ENCODE measurements at regions not wholly inside any gene's neighbourhood (a gene's known extent, or its start where the extent isn't known, plus 50 kb on each side); places are given as distances from the start of the nearest gene placed in this dataset.
"Not testable (repeated sequence)": the region's sequence is repeated elsewhere in the genome, so short reads cannot be mapped to it uniquely, and the experiment has no call there.

DNA sequence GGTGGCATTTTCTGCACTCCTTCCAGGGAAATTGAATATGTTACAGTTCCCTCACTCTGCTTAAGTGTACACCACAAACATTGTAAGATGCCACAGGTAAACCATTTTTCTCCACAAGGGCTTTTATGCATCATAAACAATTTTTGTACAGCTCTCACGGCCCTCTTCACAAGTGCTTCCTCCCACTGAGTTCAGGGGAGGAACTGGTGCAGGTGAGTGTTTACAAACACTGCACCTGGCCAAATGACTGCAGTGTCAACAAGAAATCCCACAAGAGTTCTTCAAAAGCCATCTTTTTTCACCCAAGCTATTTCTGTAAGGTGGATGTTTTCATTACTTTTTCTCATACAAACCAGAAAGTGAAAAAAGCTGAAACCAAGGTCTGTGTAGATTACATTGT is 973.2 kb downstream of the AACS start:
- DNase-seq: no peak

DNA sequence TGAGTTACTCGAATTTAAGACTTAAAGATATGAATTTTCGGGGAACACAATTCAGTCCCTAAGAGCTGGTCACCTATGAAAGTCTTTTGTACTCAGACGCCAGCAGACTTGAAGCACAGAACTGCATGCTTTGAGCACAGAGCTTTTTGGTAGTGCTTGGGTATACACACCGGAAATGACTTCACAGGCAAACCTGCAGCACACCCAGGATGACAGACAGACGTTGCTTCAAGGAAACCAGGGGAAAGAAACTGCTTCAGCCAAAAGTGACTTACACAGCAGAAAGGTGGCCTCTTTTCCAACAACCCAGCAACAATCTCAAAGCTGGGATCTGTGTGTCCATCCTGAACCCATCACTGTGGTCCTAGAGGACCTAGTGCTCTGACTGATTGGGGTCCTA is 975.1 kb downstream of the AACS start:
- DNase-seq: no peak

DNA sequence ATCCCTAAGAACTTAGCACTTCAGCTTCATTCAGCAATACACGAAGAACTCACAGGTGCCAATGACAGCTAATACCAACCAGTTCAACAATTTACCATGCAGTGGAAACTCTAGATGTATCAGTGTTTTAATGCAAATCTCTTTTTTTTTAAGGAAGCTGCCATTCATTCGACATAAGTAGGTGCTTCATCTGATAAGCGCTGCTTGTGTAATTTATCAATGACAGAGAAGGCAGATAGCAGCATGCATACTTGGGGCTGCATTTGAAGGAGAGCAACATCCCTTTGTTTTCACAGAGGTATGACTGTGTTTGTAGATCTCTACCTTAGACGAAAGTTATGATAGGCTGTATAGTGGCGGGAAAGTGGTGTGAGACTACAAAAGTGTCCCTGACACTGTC is 977.1 kb downstream of the AACS start:
- DNase-seq: no peak

DNA sequence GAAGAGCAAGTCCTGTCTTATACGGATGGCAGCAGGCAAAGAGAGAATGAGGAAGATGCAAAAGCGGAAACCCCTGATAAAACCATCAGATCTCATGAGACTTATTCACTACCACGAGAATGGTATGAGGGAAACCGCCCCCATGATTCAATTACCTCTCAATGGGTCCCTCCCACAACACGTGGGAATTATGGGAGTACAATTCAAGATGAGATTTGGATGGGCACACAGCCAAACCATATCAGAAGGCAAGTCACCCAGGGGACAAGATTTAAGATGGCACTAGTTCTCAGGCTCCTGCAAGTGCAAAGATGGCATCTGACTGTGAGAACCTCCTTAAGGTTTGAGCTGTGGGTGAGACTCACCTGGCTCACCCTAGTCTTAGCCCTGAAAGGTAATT is 984.3 kb downstream of the AACS start:
- DNase-seq: not testable (repeated sequence)

DNA sequence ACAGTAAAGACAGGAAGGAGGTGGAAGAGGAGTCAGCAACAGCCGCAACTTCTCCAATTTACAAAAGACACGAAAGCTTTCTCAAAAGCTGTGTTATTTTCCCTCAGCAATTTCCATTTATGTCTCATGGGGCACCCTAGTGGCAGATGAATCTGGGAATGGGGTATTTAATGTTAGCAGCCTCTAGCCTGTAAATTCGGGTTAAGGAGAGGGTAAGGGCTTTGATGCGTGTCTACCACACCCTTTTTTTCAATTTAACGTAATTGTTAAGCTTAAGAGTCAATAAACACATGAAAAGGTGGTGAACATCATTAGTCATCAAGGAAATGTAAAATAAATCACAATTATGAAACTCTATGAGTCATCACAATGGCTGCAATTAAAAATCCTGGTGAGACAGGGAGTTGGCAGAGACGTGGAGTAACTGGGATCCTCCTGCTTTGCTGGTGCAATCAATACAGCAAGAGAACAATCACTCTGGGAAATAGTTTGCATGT is 986.4 kb downstream of the AACS start:
- no peak for DNase-seq

DNA sequence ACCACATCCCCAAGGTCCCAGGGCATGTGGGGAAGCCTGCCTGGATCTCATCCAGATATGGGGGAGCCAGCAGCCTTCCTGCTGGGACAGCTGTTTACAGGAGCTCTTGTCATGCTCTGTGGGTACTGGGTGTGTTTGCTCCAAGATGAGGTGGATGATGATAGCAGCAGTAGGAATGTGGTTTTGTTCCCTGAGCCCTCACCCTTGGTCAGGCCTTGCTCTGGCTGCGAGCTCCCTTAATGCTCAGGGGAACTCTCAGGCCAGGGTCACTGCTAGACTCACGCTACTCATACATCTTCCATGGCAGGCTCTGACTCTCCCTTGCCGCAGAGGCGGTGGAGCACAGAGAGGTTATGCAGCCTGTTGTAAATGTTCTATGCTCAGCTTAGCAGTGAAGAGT is 990.3 kb downstream of the AACS start:
- no peak for DNase-seq

DNA sequence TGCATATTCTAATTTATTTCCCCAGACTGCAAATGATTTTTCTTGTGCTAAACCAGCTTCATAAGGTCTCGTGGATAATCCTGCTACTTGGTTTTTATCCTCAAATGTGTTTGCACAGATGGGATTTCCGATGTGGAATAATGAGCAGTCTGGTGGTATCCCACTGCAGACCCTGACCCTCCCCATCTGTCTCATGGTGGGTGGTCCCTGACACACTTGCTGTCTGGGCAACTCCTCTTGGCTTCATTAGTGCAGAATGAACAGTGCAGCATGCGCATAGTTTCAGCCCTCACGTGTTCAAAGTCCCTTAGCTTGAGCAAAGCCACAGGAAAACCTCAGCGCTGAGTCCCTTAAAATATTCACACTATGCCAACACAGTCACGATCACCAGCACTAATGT is 996.5 kb downstream of the AACS start:
- DNase-seq: no peak

DNA sequence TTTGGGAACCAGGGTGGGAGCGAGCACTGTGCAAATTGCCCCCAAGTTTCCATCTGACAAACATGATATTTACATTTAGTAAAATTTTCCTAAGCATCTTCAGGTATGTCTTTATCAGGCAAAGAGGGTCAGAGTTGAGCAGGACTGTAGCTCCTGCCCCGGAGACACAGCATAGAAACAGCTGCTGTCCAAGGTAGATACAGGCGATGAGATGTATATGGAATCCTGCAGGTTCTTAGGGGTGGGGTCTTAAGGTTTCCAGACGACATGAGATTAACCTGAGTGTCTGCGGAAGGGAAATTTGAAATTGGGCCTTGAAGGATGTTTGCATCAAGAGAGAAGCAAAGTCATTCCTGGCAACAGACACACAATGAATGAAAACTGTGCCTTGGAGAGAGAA is 998.8 kb downstream of the AACS start:
- no peak for DNase-seq

DNA sequence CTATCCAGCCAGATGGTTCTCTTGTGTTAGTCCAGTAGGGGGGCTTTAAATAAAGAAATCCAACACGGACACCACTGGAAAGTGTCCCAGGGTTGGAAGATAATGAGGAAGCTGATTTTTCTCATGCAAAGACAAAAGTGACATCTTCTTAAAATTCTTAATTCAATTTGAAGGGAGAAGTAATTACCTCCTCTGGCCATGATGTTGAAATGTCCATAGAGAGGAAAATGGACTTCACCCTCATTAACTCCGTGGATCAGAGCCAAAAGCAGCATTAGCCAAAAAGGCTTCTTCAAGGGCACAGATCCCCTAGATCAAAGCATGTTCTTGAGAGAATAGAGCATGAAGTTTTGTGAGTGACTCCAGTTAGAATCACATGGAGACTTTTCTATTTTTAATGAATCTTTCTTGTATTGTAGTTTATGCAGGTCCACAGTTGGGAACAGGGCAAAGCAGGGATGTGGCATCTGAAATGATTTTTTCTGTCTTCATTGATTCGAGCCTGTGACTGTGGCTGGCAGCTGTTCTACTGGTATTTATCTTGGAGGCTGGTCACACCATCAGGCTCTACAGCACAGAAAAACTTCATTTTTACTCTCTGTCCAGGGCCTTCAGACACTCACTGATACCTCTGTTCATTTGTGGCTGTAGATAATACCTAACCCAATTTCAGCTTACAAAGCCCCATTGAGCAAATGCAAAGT is 1002.5 kb downstream of the AACS start:
- DNase-seq: no peak

DNA sequence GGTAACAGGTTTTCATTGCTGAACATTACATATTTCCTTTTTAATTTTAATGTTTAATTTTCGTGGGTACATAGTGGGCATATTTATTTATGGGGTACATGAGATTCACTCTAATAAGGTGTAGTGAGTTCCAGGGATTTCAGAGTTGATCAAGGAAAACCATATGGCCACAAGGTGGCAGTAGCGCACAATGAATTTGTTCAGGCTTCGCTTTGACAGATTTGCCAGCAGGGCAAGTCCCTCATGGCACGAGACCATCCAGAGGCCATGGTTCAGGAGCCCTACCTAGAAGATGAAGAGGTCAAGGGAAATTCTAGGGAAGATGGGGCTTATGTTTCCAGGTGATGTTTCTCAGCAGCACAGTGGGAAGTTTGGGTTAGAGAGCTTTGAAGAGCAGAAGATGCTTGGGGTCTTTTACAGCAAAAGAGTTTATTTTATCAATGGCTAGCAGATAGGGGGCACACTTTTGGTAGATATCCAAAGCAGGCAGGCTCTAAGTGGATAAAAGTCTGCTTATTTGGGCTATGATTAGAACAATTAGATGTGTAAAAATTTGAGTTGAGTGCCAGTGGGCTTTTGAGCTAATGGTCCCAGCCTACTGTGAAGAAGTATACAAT is 1004.4 kb downstream of the AACS start:
- DNase-seq: no peak

DNA sequence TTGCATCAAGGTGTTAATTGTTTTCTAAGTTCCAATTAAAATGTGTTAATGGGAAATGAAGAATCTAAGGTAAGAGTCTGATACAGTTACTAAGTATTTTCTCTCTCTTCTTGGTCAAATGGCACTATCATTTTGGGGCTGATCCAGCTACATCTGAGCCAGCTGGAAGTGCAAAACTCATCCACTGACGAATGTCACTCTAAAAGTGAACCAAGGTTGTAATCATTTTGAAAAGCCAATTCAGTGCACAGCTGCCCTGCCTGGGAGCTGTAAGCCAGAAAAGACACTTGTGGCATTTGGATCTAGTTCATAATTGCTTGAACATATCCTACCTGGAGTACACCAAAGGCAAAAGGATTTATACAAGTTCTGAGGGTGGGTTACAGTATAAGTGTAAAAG is 1011.3 kb downstream of the AACS start:
- DNase-seq: no peak

DNA sequence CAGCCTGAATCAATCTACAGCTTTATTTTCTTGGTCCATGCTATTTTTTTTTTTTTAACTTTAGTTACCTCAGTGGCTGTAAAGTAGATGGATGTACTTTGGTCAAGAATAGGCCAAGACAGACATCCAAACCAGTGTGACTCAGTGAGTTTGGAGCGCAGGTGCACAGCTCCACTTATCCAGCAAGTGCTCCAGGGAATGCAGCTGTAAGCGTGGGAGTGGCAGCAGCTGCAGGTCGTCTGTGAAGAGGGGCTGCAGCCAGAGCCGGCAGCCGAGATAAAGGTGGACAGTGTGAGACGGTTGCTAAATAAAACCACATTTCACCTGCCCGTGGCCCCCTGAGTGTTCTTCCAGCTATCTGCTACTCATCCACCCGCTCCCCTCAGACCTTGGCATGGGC is 1018.7 kb downstream of the AACS start:
- no peak for DNase-seq

DNA sequence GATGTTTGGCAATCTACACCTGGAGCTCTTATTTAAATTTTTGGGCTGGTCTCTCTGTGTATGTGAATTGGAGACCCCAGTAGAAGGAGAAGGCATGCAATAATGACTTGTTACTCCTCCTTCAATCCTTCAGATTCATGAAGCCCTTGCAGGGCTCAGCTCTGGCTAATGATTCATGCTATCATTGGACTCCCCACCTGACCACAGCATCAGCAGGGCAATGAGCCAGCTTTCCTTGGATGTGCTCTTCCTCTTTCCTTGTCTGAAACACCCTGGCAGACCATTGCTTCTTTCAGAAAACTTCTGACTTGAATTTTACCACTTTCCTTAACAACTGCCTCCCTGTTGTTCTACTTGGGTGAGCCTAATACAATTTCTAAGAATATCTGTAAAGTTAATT is 1019.2 kb downstream of the AACS start:
- DNase-seq: no peak

DNA sequence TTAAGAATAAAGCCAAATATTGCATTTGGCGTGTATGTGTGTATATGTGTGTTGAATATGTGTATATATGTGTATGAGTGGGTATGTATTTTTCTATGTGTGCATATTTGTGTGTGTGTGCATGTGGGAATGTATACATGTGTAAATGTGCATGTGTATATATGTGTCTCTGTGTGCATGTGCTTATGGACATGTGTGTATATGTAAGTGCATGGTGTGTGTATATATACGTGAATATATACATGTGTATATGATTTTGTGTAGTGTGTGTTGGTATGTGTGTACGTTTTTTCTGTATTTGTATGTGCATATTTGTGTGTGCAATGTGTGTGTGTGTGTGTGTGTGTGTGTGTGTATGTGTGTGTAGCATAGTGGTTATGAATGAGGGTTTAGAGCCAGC is 1021.0 kb downstream of the AACS start:
- DNase-seq: no peak

DNA sequence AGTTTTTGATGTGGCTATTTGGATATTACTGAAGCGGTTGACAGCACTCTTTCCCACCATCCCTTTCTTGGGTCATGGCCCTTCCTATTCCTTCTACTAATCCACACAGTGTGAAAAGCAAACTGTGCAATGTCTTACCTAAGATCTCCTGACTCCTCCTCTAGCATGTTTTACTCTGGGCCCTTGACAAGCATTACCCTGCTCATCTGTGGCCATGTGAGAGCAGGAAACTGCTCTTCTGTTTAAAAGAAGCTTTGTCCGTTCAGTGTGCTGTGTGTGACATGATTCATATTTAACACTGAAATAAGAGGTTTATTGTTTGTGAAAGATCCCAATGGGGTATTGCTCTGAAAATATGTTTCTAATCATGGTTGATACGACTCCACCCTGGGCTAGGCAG is 1022.5 kb downstream of the AACS start:
- no peak for DNase-seq

DNA sequence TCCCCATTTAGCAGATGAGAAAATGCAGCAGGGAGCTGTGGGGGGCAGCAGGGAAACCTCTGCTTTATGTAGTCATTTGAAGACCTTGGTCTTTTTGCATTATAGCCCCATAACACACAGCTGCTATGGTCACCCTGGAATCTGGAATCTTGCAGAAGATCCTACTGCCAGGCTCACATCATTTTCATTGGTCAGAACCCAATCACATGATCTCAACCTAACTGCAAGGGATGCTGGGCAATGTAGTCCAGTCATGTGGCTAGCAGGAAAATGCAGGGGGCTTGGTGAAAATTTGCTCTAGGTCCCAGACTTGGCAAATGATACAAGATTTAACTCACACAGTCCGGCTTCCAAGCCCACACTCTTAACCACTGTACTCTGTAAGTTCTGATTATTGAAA is 1028.7 kb downstream of the AACS start:
- no peak for DNase-seq

DNA sequence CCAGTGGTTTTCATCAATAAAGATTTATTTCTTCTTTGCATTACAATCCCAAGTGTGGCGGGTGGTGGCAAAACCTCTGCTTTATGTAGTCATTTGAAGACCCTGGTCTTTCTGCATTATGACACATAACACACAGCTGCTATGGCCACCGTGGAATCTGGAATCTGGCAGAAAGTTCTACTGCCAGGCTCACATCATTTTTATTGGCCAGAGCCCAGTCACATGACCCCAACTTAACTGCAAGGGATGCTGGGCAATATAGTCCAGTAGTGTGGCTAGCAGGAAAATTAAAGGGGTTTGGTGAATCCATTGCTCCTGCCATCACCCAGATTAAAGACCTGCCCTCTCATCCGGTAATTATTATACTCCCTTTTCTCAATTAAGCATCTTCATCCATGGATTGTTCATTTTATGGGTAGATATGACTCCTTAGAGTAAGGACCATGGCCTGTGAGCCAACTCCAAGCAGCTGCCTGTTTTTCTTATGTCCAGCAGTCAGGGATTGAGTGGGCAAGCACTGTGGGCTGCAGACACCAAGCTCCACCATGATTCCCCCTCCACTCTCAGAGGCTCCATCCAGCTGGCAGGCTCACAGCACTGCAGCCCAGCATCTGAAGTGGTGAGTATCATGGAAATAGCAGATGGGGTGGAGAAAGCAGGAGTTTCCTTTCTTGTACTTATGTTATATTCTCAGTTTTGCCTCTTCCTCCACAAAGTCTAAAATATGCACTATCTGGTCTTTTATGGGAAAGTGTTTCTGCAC is 1030.7 kb downstream of the AACS start:
- DNase-seq: no peak

DNA sequence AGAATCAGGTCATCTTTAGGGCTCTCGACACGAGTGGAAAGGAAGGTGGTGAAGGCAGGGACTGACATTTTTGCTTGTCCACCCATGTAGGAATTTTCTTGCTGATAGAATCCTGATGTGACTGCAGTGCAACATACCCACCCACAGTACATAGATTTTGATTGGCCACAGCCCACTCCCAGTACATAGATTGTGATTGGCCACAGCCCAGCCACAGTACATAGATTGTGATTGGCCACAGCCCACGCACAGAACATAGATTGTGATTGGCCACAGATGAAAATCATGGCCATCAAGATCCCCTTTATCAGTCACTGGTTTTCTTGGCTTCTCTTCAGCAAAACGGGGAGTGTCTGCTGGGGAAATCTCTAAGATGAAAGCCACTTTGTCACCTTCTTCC is 1041.5 kb downstream of the AACS start:
- DNase-seq: no peak

DNA sequence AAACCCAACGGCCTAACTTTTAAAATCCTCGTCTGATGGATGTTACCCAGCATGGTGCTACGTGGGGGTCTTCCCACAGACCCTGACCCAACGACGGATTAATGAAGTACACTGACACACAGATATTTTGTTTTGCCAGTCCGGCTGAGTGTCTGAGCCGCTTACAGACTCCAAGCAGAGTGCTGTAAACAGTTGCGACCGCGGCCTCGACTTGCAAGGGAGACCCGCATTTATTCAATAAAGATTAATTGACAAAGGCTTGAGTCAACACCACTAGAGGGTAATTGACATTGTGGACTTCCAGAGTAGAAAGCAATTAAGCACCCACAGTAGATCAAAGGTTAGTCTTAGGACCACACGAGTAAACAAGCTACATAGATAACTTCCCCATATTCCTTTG is 1042.4 kb downstream of the AACS start:
- no peak for DNase-seq

DNA sequence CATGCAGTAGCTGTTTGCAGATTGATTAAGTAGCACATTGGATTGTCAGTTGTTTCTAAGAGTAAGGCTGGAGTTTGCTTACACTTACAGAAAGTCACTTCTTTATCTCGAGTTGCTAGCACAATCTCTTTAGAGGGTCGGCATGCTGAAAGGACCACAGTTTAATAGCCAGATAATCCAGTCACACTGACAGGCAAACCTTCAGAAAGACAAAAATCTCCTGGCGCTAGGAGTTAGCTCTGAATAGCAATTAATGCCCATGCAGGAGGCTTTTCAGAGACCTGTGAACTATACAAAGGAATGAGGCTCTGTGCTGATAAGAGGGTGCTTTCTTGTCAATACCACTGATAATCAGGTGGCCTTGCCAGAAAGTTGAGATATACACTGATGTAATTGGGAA is 1043.0 kb downstream of the AACS start:
- no peak for DNase-seq

DNA sequence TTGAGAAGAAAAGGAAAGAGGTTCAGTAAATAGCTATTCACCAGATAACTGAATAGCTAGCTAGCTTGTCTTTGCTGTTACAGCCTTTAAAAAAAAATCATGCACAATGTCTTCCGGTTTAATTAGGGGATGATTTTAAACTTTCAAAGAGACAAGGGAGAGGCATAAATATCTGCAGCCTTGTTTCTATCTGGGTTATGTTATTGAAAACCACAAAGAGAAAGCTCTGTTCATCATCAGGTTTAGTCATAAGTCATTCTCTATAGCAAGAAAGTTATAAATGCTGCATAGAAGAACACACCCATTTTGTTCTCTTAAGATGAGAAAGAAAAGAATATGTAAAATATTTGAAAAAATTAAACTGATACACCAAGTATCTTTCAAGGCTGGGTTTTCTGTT is 1046.9 kb downstream of the AACS start:
- no peak for DNase-seq

DNA sequence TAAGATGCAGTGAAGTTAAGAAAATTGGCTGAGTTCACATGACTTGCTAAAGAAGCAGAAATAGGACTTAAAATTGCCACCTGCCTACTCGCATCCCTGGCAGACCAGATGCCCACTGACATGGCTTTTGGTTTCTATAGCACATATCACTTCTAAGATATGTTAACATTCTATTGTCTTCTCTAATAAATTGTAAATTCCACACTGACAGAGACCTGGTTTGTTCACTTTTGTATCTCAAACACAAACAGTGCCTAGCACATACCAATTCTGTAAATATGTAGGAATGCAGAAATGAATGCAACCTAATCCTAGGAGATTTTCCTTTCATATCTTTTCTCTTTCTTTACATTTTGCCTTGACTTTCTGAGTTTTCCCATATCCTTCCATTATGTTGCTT is 1047.6 kb downstream of the AACS start:
- DNase-seq: no peak

DNA sequence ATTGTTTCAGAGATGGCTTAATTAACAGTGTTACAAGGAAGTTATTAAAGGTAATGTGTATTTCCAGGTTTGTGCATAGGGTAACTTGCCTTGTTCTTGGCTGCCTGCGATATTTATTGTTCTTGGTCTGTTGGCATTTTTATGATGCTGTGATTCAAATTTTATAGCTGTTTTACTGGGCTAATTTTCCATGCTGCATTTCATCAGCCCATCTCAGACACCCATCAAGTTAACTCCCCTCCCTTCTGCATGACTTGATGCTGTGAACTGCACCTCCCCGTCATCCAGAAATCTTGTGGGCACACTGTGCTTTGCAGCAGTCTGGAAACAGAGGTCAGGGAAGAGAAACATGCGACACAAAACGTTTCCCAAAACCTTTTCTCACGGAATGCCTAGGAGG is 1049.2 kb downstream of the AACS start:
- no peak for DNase-seq

DNA sequence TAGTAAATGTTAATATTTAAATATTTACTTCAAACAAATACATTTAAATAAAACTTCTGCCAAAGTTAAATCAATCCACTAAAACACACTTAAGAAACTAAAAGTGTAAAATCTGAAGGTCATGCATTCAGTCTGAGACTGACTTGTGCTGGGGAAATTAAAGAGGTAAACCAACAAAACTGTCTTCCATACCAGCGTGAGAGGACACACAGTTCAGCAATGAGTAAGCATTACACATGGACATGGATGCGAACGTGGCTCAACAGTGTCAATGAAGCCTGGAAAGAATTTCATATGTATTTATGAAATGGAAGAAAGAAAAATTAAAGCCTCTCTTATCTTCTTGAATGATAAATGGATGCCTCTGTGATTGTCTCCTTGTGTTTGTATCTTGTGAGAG is 1052.3 kb downstream of the AACS start:
- no peak for DNase-seq
